ENCODE measurements at regions not wholly inside any gene's neighbourhood (a gene's known extent, or its start where the extent isn't known, plus 50 kb on each side); places are given as distances from the start of the nearest gene placed in this dataset.

DNA sequence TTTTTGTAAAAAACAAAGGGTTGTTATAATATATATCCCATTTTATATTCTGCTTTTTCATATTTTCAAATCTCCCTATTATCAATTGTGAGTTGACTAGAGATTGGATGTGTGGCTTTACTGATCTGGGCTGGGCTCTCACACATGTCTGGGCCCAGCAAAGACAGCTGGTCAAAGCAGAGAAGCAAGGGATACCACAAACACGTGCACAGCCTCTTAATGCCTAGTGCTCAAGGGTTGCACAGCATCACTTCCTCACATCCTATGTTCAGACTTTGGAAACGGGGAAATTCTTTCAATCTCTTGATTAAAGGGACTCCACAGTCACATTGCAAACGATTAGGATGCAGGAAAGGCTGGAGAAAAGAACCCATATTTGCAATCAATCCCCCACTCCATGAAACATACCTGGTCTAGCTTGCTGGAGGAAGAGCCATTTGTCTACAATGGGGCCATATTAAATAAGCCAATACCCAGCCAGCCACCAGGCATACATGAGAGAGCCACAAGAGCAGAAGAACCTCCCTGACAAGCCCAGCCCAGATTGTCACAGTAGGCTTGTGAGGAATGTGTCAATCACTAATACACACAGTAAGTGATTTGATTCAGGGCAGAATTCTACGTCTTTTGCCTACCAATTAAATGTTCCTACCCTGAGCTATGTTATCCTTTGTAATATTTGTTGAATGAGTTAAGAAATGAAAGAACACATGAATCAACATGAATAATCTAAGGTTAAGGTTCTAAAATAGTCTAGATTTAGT is 431.2 kb downstream of the TNS3 start:
- TF ChIP-seq POLR2A (IDR thresholded peaks at IDR 0.05) (no peak), POLR2AphosphoS5 (IDR thresholded peaks at IDR 0.05) (no peak)
- TF ChIP-seq, protein P1, sequence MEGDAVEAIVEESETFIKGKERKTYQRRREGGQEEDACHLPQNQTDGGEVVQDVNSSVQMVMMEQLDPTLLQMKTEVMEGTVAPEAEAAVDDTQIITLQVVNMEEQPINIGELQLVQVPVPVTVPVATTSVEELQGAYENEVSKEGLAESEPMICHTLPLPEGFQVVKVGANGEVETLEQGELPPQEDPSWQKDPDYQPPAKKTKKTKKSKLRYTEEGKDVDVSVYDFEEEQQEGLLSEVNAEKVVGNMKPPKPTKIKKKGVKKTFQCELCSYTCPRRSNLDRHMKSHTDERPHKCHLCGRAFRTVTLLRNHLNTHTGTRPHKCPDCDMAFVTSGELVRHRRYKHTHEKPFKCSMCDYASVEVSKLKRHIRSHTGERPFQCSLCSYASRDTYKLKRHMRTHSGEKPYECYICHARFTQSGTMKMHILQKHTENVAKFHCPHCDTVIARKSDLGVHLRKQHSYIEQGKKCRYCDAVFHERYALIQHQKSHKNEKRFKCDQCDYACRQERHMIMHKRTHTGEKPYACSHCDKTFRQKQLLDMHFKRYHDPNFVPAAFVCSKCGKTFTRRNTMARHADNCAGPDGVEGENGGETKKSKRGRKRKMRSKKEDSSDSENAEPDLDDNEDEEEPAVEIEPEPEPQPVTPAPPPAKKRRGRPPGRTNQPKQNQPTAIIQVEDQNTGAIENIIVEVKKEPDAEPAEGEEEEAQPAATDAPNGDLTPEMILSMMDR (IDR thresholded peaks at IDR 0.05): no peak
- intact Hi-C loops (cut with DNase I): no loop called here
- Histone ChIP-seq H3K27ac (no peak overlapping the region), H3K4me1 (replicated peaks) (no peaks in the 10 kb centered on the region), H3K36me3 (no peaks in the 10 kb centered on the region), H3K9me3 (no peaks in the 10 kb centered on the region), H3K27me3 (replicated peaks; ENCODE audit: insufficient read depth) (no peaks in the 10 kb centered on the region), H3K4me3 (no peak overlapping the region)
- DNase-seq (ENCODE audit: low spot score): no peak
- WGBS: 83% methylated on average over 4 of the region's 4 CpGs

DNA sequence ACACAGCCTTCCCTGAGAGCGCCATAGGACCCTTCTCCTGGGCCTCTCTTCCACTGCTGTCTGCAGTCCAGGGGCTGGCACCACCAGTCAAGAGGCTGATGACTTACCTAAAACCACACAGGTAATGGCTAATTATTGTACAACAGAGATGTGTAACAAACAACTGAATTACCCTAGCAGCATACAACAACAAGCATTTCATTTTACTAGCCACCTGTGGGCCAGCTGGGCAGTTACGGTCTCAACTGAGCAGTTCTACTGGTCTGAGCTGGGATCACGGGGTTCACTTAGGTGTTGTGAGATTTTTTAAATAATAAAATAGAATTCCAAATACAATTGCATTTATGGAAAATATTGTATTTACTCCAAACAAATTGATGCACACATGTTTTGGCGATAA is 431.9 kb downstream of the TNS3 start:
- no peak overlapping the region for H3K27ac ChIP-seq
- H3K27me3 ChIP-seq (replicated peaks; ENCODE audit: insufficient read depth): no peaks in the 10 kb centered on the region
- intact Hi-C loops (cut with DNase I): no loop called here
- no peak for DNase-seq (ENCODE audit: low spot score)
- WGBS: over 99% methylated on average over 4 of the region's 4 CpGs
- no peaks in the 10 kb centered on the region for H3K4me1 ChIP-seq (replicated peaks)
- no peaks in the 10 kb centered on the region for H3K9me3 ChIP-seq
- no peaks in the 10 kb centered on the region for H3K36me3 ChIP-seq
- no peak for TF ChIP-seq POLR2AphosphoS5 (IDR thresholded peaks at IDR 0.05)
- TF ChIP-seq, protein P1 (IDR thresholded peaks at IDR 0.05): no peak
- no peak for TF ChIP-seq POLR2A (IDR thresholded peaks at IDR 0.05)
- H3K4me3 ChIP-seq: no peak overlapping the region

DNA sequence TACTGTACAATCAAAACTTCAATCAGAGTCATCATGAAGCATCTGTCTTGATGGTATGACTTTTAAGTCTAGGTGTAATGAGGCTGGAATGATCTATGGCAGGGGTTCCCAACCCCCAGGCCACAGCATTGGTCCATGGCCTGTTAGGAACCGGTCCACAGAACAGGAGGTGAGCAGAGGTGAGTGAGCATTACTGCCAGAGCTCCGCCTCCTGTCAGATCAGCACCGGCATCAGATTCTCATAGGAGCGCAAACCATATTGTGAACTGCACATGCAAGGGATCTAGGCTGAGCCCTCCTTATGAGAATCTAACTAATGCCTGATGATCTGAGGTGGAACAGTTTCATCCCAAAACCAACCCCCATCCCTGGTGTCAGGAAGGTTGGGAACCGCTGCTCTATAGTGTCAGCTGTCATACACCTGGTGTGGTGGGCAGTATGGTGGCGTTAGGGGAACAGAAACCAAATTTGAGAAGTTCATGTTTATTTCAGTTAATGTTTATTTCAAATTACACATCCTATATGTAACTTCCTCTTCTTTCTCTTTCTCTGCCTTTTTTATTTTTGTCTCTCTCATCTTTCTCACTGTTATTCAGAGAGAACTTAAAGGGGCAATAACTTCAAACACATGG is 432.6 kb downstream of the TNS3 start:
- Histone ChIP-seq H3K4me3 (no peak overlapping the region), H3K4me1 (replicated peaks) (no peaks in the 10 kb centered on the region), H3K27me3 (replicated peaks; ENCODE audit: insufficient read depth) (no peaks in the 10 kb centered on the region), H3K9me3 (no peaks in the 10 kb centered on the region), H3K27ac (no peak overlapping the region), H3K36me3 (no peaks in the 10 kb centered on the region)
- 89% methylated on average over 6 of the region's 6 CpGs for WGBS
- DNase-seq (ENCODE audit: low spot score): no peak
- TF ChIP-seq, protein P1 (IDR thresholded peaks at IDR 0.05): no peak
- no peak for TF ChIP-seq POLR2AphosphoS5 (IDR thresholded peaks at IDR 0.05)
- no peak for TF ChIP-seq POLR2A (IDR thresholded peaks at IDR 0.05)
- intact Hi-C loops (cut with DNase I): no loop called here

DNA sequence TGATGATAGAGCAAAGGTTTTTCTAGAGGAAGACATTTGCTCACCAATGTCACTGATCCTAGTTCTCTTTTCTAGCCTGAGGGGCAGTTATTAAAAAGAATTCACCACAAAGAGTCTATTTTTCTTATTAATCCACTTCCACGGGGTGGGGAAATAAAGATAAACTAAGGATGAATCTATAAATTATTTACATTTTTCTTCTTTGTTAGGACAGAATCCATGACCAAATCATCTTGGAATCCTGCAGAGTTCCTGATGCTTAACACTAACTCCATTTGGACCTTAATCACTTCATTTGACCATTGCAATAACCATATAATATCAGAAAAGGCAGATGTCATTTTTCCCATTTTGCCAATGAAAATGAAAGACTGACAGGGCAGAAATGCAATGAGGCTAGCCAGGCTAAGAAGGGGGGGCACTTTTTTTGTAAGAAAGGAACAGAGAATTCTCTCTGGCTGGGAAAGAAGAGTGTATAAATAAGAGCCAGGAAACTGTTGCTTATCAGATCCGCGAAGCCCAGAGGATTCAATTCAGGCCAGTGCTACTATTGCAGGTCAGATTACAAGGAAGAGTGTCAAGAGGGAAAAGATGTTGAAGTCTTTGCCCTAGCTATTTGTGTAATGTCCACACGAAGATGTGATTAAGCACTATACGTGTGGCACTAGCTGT is 433.2 kb downstream of the TNS3 start:
- TF ChIP-seq POLR2AphosphoS5 (IDR thresholded peaks at IDR 0.05) (no peak), POLR2A (IDR thresholded peaks at IDR 0.05) (no peak)
- TF ChIP-seq, protein P1 (IDR thresholded peaks at IDR 0.05): no peak
- no peaks in the 10 kb centered on the region for H3K9me3 ChIP-seq
- no peaks in the 10 kb centered on the region for H3K4me1 ChIP-seq (replicated peaks)
- no peak overlapping the region for H3K27ac ChIP-seq
- H3K4me3 ChIP-seq: no peak overlapping the region
- no peak for DNase-seq (ENCODE audit: low spot score)
- intact Hi-C loops (cut with DNase I): no loop called here
- H3K27me3 ChIP-seq (replicated peaks; ENCODE audit: insufficient read depth): no peaks in the 10 kb centered on the region
- no peaks in the 10 kb centered on the region for H3K36me3 ChIP-seq
- WGBS: 44% methylated on average over 5 of the region's 5 CpGs
